Muscle of back (tissue), 3 donors: ENCODE measurements at regions not wholly inside any gene's neighbourhood (a gene's known extent, or its start where the extent isn't known, plus 50 kb on each side); places are given as distances from the start of the nearest gene placed in this dataset.
A peak's percentile ranks its signal among the peaks of the same experiment; 100 is the strongest.

Source experiments
- DNase-seq, 3 donors: peaks; one replicate each; pipeline versions ENCODE4 v3.0.0 to v3.0.0-alpha.2; 2013

GRCh38 chr13:73937441-73937840, 196.8 kb downstream of the KLF12 start:
- DNase-seq = no peak

GRCh38 chr13:73935991-73936390, 198.2 kb downstream of the KLF12 start:
- DNase-seq = peak; percentile 61 to 90 (median 70)

GRCh38 chr13:73934771-73935170, 199.4 kb downstream of the KLF12 start:
- no peak for DNase-seq

GRCh38 chr13:73934215-73934641, 200.0 kb downstream of the KLF12 start:
- no peak for DNase-seq

- no peak for DNase-seq
Measured at GRCh38 chr13:73933795-73934194, 200.4 kb downstream of the KLF12 start.

- DNase-seq = no peak
Measured at GRCh38 chr13:73932091-73932490, 202.1 kb downstream of the KLF12 start.

- no peak for DNase-seq
Measured at GRCh38 chr13:73929287-73929932, 204.8 kb downstream of the KLF12 start.

- no peak for DNase-seq
Measured at GRCh38 chr13:73924607-73925006, 209.6 kb downstream of the KLF12 start.

- DNase-seq = no peak
Measured at GRCh38 chr13:73922493-73923393, 211.5 kb downstream of the KLF12 start.

- no peak for DNase-seq
Measured at GRCh38 chr13:73918691-73919090, 215.5 kb downstream of the KLF12 start.

GRCh38 chr13:73913751-73914518, 220.3 kb downstream of the KLF12 start:
- DNase-seq = peak in 1 of 3 donors; percentile 33

GRCh38 chr13:73913079-73913740, 221.0 kb downstream of the KLF12 start:
- DNase-seq = peak in 1 of 3 donors; percentile 18

GRCh38 chr13:73911361-73911760, 222.8 kb downstream of the KLF12 start:
- no peak for DNase-seq

GRCh38 chr13:73910733-73911132, 223.5 kb downstream of the KLF12 start:
- no peak for DNase-seq

- DNase-seq = no peak
Measured at GRCh38 chr13:73908809-73909208, 225.4 kb downstream of the KLF12 start.

- no peak for DNase-seq
Measured at GRCh38 chr13:73904625-73905024, 229.6 kb downstream of the KLF12 start.

GRCh38 chr13:73903561-73903960, 230.6 kb downstream of the KLF12 start:
- no peak for DNase-seq

GRCh38 chr13:73902847-73903246, 231.4 kb downstream of the KLF12 start:
- no peak for DNase-seq

- DNase-seq = no peak
Measured at GRCh38 chr13:73902296-73902695, 231.9 kb downstream of the KLF12 start.

- DNase-seq = no peak
Measured at GRCh38 chr13:73901324-73902068, 232.7 kb downstream of the KLF12 start.

GRCh38 chr13:73900591-73900990, 233.6 kb downstream of the KLF12 start:
- DNase-seq = no peak
